ENCODE measurements at regions not wholly inside any gene's neighbourhood (a gene's known extent, or its start where the extent isn't known, plus 50 kb on each side); places are given as distances from the start of the nearest gene placed in this dataset.

GRCh38 chr16:79969458-79969857, 368.9 kb upstream of the MAF start:
- ChIA-PET CTCF (no interaction called here), POLR2A (no interaction called here)
- Histone ChIP-seq H3K4me3 (ENCODE audit: low read depth, low read length) (no peak overlapping the region), H3K9me3 (ENCODE audit: control insufficient read depth, insufficient read depth, low read length) (no peaks in the 10 kb centered on the region), H3K27ac (ENCODE audit: low read depth, low read length) (no peak overlapping the region), H3K27me3 (ENCODE audit: control insufficient read depth, insufficient read depth, low read length) (no peaks in the 10 kb centered on the region)
- no peak for DNase-seq (ENCODE audit: low read depth, low spot score)
- no peak for TF ChIP-seq CTCF (IDR thresholded peaks at IDR 0.05; ENCODE audit: low read depth, low read length)

DNA sequence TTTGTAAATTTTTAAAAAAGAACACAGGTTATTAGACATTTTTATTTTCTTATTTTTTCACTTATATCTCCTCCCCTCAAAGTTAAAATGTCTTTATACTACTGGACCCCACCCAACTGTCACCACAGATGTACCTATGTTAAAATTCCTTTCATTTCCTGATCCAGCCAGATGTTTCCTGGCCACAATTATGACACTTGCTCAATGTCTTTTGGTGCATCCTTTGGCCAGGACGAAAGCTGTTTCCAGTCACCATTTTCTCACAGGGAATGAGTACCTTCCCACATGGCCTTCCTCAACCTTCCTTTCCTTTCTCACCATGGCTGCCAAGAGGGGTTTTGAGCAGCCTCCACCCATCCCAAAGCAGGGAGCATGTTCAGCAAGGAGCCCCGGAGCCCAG, 365.7 kb upstream of the MAF start:
- ChIA-PET CTCF (no interaction called here), POLR2A (no interaction called here)
- DNase-seq (ENCODE audit: low read depth, low spot score), result no peak
- Histone ChIP-seq H3K4me3 (ENCODE audit: low read depth, low read length) (no peak overlapping the region), H3K27me3 (ENCODE audit: control insufficient read depth, insufficient read depth, low read length) (no peaks in the 10 kb centered on the region), H3K9me3 (ENCODE audit: control insufficient read depth, insufficient read depth, low read length) (no peaks in the 10 kb centered on the region), H3K27ac (ENCODE audit: low read depth, low read length) (no peak overlapping the region)
- TF ChIP-seq CTCF (IDR thresholded peaks at IDR 0.05; ENCODE audit: low read depth, low read length), result no peak

DNA sequence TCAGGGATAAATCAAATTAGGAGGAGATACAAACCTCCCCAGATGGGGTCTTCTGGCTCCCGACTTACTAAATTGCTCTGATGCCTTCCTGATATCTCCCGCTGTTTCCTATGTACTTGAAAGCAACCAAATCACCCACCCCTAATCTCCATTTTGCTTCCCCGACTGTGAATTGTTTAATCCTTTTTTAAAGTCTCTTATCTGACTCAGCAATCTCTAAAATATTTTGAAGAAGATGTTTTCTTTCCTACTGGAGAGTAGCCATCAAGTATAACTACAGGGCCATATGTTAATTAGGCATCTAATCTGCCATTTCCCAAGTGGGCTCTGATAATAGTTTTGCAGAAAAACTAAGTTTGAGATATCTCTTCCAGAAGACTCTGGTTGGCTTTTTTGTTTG, 365.2 kb upstream of the MAF start:
- ChIA-PET POLR2A (no interaction called here), CTCF (no interaction called here)
- no peaks in the 10 kb centered on the region for H3K27me3 ChIP-seq (ENCODE audit: control insufficient read depth, insufficient read depth, low read length)
- no peaks in the 10 kb centered on the region for H3K9me3 ChIP-seq (ENCODE audit: control insufficient read depth, insufficient read depth, low read length)
- no peak for TF ChIP-seq CTCF (IDR thresholded peaks at IDR 0.05; ENCODE audit: low read depth, low read length)
- DNase-seq (ENCODE audit: low read depth, low spot score), result no peak
- no peak overlapping the region for H3K27ac ChIP-seq (ENCODE audit: low read depth, low read length)
- no peak overlapping the region for H3K4me3 ChIP-seq (ENCODE audit: low read depth, low read length)

DNA sequence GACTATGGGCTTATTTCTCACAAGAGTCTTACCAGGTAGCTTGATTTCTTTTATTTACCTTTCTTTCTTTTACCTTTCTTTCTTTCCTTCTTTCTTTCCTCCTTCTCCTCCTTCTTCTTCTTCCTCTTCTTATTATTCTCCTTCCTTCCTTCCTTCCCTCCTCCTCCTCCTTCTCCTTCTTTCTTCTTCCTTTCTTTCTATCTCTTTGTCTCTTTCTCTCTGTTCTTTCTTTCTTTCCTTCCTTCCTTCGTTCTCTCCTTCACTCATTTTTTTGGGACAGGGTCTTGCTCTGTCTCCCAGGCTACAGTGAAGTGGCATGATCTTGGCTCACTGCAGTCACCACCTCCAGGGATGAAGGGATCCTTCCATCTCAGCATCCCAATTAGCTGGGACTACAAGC, 363.6 kb upstream of the MAF start:
- CTCF ChIA-PET, result interaction anchor here (0.6 kb wide), 1 partner anchor 1666 kb away, joined by 3 read pairs; no protein-coding TSS in a partner anchor
- no peak overlapping the region for H3K4me3 ChIP-seq (ENCODE audit: low read depth, low read length)
- no peak overlapping the region for H3K27ac ChIP-seq (ENCODE audit: low read depth, low read length)
- no peaks in the 10 kb centered on the region for H3K27me3 ChIP-seq (ENCODE audit: control insufficient read depth, insufficient read depth, low read length)
- no peaks in the 10 kb centered on the region for H3K9me3 ChIP-seq (ENCODE audit: control insufficient read depth, insufficient read depth, low read length)
- POLR2A ChIA-PET, result no interaction called here
- no peak for TF ChIP-seq CTCF (IDR thresholded peaks at IDR 0.05; ENCODE audit: low read depth, low read length)
- no peak for DNase-seq (ENCODE audit: low read depth, low spot score)

- ChIA-PET CTCF (no interaction called here), POLR2A (no interaction called here)
- TF ChIP-seq CTCF (IDR thresholded peaks at IDR 0.05; ENCODE audit: low read depth, low read length), result no peak
- no peak for DNase-seq (ENCODE audit: low read depth, low spot score)
- no peaks in the 10 kb centered on the region for H3K9me3 ChIP-seq (ENCODE audit: control insufficient read depth, insufficient read depth, low read length)
- no peak overlapping the region for H3K27ac ChIP-seq (ENCODE audit: low read depth, low read length)
- no peaks in the 10 kb centered on the region for H3K27me3 ChIP-seq (ENCODE audit: control insufficient read depth, insufficient read depth, low read length)
- H3K4me3 ChIP-seq (ENCODE audit: low read depth, low read length), result no peak overlapping the region
Observed at GRCh38 chr16:79962962-79963361, 362.4 kb upstream of the MAF start.
